ENCODE measurements at regions not wholly inside any gene's neighbourhood (a gene's known extent, or its start where the extent isn't known, plus 50 kb on each side); places are given as distances from the start of the nearest gene placed in this dataset.

GRCh38 chr17:49913226-49914095 is 55.5 kb upstream of the DLX4 start:
- no peak overlapping the region for H2AFZ ChIP-seq (ENCODE audit: low read length)
- H3K4me1 ChIP-seq (ENCODE audit: insufficient read depth, low read length, severe bottlenecking) = no peaks in the 10 kb centered on the region
- TF ChIP-seq EZH2 (IDR thresholded peaks at IDR 0.05; ENCODE audit: borderline replicate concordance, low read length) (no peak), CTCF (IDR thresholded peaks at IDR 0.05; ENCODE audit: low read length) (no peak)
- H3K79me2 ChIP-seq (ENCODE audit: insufficient read depth, low read length) = no peaks in the 10 kb centered on the region
- H3K9me2 ChIP-seq (ENCODE audit: low read depth, low read length) = no peaks in the 10 kb centered on the region
- H3K9ac ChIP-seq (ENCODE audit: low read length) = no peak overlapping the region
- no peak overlapping the region for H3K4me3 ChIP-seq (ENCODE audit: low read depth, low read length, poor library complexity, severe bottlenecking)
- H3K36me3 ChIP-seq (ENCODE audit: insufficient read depth, low read length) = no peaks in the 10 kb centered on the region
- H3K27me3 ChIP-seq (ENCODE audit: insufficient read depth, low read length) = no peaks in the 10 kb centered on the region; the same call in 1 of the 2 replicates
- H3K27ac ChIP-seq (ENCODE audit: low read depth, low read length, poor library complexity, severe bottlenecking) = no peak overlapping the region
- no peak overlapping the region for H3K4me2 ChIP-seq (ENCODE audit: low read length)
- no peaks in the 10 kb centered on the region for H3K9me3 ChIP-seq (ENCODE audit: low read length)
- no peaks in the 10 kb centered on the region for H3F3A ChIP-seq (ENCODE audit: insufficient read depth, low read length)
- H4K20me1 ChIP-seq (ENCODE audit: insufficient read depth, low read length) = no peaks in the 10 kb centered on the region

- H3K27me3 ChIP-seq (ENCODE audit: insufficient read depth, low read length) = no peaks in the 10 kb centered on the region; the same call in 1 of the 2 replicates
Observed at GRCh38 chr17:49914096-49914490, 54.9 kb upstream of the DLX4 start.

GRCh38 chr17:49914664-49915063 is 54.3 kb upstream of the DLX4 start:
- Histone ChIP-seq H3K27ac (ENCODE audit: low read depth, low read length, poor library complexity, severe bottlenecking) (no peak overlapping the region), H2AFZ (ENCODE audit: low read length) (no peak overlapping the region), H3K9me2 (ENCODE audit: low read depth, low read length) (no peaks in the 10 kb centered on the region), H3K4me1 (ENCODE audit: insufficient read depth, low read length, severe bottlenecking) (no peaks in the 10 kb centered on the region), H4K20me1 (ENCODE audit: insufficient read depth, low read length) (no peaks in the 10 kb centered on the region), H3K9me3 (ENCODE audit: low read length) (no peaks in the 10 kb centered on the region), H3K9ac (ENCODE audit: low read length) (no peak overlapping the region), H3F3A (ENCODE audit: insufficient read depth, low read length) (no peaks in the 10 kb centered on the region), H3K4me2 (ENCODE audit: low read length) (no peak overlapping the region), H3K27me3 (ENCODE audit: insufficient read depth, low read length) (no peaks in the 10 kb centered on the region; the same call in 1 of the 2 replicates), H3K79me2 (ENCODE audit: insufficient read depth, low read length) (no peaks in the 10 kb centered on the region), H3K36me3 (ENCODE audit: insufficient read depth, low read length) (no peaks in the 10 kb centered on the region), H3K4me3 (ENCODE audit: low read depth, low read length, poor library complexity, severe bottlenecking) (no peak overlapping the region)
- TF ChIP-seq EZH2 (IDR thresholded peaks at IDR 0.05; ENCODE audit: borderline replicate concordance, low read length) (no peak), CTCF (IDR thresholded peaks at IDR 0.05; ENCODE audit: low read length) (no peak)

More at GRCh38 chr17:49914096-49914490, 54.9 kb upstream of the DLX4 start:
- no peak overlapping the region for H3K4me3 ChIP-seq (ENCODE audit: low read depth, low read length, poor library complexity, severe bottlenecking)
- no peaks in the 10 kb centered on the region for H3K9me2 ChIP-seq (ENCODE audit: low read depth, low read length)
- no peaks in the 10 kb centered on the region for H3K4me1 ChIP-seq (ENCODE audit: insufficient read depth, low read length, severe bottlenecking)
- no peak overlapping the region for H3K9ac ChIP-seq (ENCODE audit: low read length)
- no peaks in the 10 kb centered on the region for H3K9me3 ChIP-seq (ENCODE audit: low read length)
- H3K27ac ChIP-seq (ENCODE audit: low read depth, low read length, poor library complexity, severe bottlenecking) = no peak overlapping the region
- no peak overlapping the region for H2AFZ ChIP-seq (ENCODE audit: low read length)
- H3K4me2 ChIP-seq (ENCODE audit: low read length) = no peak overlapping the region
- H3K79me2 ChIP-seq (ENCODE audit: insufficient read depth, low read length) = no peaks in the 10 kb centered on the region
- no peak for TF ChIP-seq EZH2 (IDR thresholded peaks at IDR 0.05; ENCODE audit: borderline replicate concordance, low read length)
- TF ChIP-seq CTCF (IDR thresholded peaks at IDR 0.05; ENCODE audit: low read length) = no peak
- H4K20me1 ChIP-seq (ENCODE audit: insufficient read depth, low read length) = no peaks in the 10 kb centered on the region
- H3F3A ChIP-seq (ENCODE audit: insufficient read depth, low read length) = no peaks in the 10 kb centered on the region
- H3K36me3 ChIP-seq (ENCODE audit: insufficient read depth, low read length) = no peaks in the 10 kb centered on the region

Measured in OCI-LY1 (cell line).